C4-2B (cell line): ENCODE measurements at regions not wholly inside any gene's neighbourhood (a gene's known extent, or its start where the extent isn't known, plus 50 kb on each side); places are given as distances from the start of the nearest gene placed in this dataset.

ENCODE experiments used
- CTCF ChIP-seq: fragments of 450-650 bp; conservative IDR thresholded peaks from 2 replicates; pipeline ENCODE4 v1.5.1; 2017; ENCODE audit warnings: mild to moderate bottlenecking
- ZFX ChIP-seq: fragments of 450-650 bp; IDR thresholded peaks from 2 replicates; pipeline ENCODE4 v1.6.1; 2017

GRCh38 chr12:30846776-30847175 is 79.8 kb upstream of the TSPAN11 start:
- TF ChIP-seq CTCF = no peak
- TF ChIP-seq ZFX = no peak
